IMR-90 (cell line): ENCODE measurements at regions not wholly inside any gene's neighbourhood (a gene's known extent, or its start where the extent isn't known, plus 50 kb on each side); places are given as distances from the start of the nearest gene placed in this dataset.

Source experiments
- ATAC-seq: fragments of 200-7000 bp; cut with Tn5 transposase; 2 replicates; pipeline ENCODE4 v1.9.1; 2020; ENCODE audit warnings: low read depth, mild to moderate bottlenecking, moderate library complexity
- BruUV-seq: library from RNA; stranded (reverse); fragments of 400-500 nt; replicated peaks from 2 replicates; lab custom pipeline; 2021; lab: Mats Ljungman, UMichigan
- CTCF ChIA-PET: fragments of 300-600 bp; formaldehyde crosslinking; extraction: SDS; loops from one replicate; lab custom pipeline; 2021; ENCODE audit warnings: antibody characterized with exemption; lab: Yijun Ruan, JAX
- POLR2A ChIA-PET: fragments of 300-600 bp; sonication (Branson Sonifier 250); formaldehyde crosslinking; loops from one replicate; lab custom pipeline; 2022; ENCODE audit warnings: antibody characterized with exemption; ENCODE audit not compliant: unreplicated experiment; lab: Charles Lee
- DNase-seq: peaks from one replicate; pipeline ENCODE4 v3.0.0; 2013
- H2AFZ ChIP-seq: replicated peaks from 2 replicates; pipeline ENCODE3; 2013; ENCODE audit warnings: low read length, mild to moderate bottlenecking; ENCODE audit not compliant: poor library complexity
- H2AK5ac ChIP-seq: 2 replicates; pipeline ENCODE4 v1.6.1; 2013; ENCODE audit warnings: low read depth, low read length, inconsistent platforms
- H2AK9ac ChIP-seq: replicated peaks from 2 replicates; pipeline ENCODE3; 2013; ENCODE audit warnings: mild to moderate bottlenecking, low read depth, low read length, moderate library complexity; ENCODE audit not compliant: poor library complexity
- H2BK120ac ChIP-seq: 2 replicates; pipeline ENCODE4 v1.6.1; 2013; ENCODE audit warnings: low read depth, low read length, inconsistent platforms
- H2BK15ac ChIP-seq: 3 replicates; pipeline ENCODE4 v1.6.1; 2013; ENCODE audit warnings: low read depth, low read length, inconsistent platforms
- H2BK20ac ChIP-seq: 2 replicates; pipeline ENCODE4 v1.6.1; 2013; ENCODE audit warnings: low read depth, mild to moderate bottlenecking, inconsistent platforms, low read length, moderate library complexity
- H2BK5ac ChIP-seq: 2 replicates; pipeline ENCODE4 v1.6.1; 2013; ENCODE audit warnings: mild to moderate bottlenecking, low read depth, low read length, inconsistent platforms; ENCODE audit not compliant: poor library complexity, severe bottlenecking
- H3K14ac ChIP-seq: replicated peaks from 2 replicates; pipeline ENCODE4 v1.6.1; 2013; ENCODE audit warnings: low read depth, low read length, inconsistent platforms
- H3K18ac ChIP-seq: 2 replicates; pipeline ENCODE4 v1.6.1; 2013; ENCODE audit warnings: low read depth, low read length, control low read depth
- H3K23ac ChIP-seq: 2 replicates; pipeline ENCODE4 v1.6.1; 2013; ENCODE audit warnings: low read depth, low read length, inconsistent platforms
- H3K27ac ChIP-seq: 2 replicates; pipeline ENCODE4 v1.5.1; 2013; ENCODE audit warnings: mild to moderate bottlenecking, control low read depth, low read length; ENCODE audit not compliant: insufficient read depth
- H3K27me3 ChIP-seq: 2 replicates; pipeline ENCODE4 v1.6.1; 2013; ENCODE audit warnings: low read length; ENCODE audit not compliant: control insufficient read depth, insufficient read depth
- H3K36me3 ChIP-seq: 2 replicates; pipeline ENCODE4 v1.6.1; 2013; ENCODE audit warnings: low read length, mixed read lengths; ENCODE audit not compliant: control insufficient read depth, insufficient read depth
- H3K4ac ChIP-seq: 2 replicates; pipeline ENCODE4 v1.6.1; 2013; ENCODE audit warnings: low read depth, low read length, inconsistent platforms
- H3K4me1 ChIP-seq: 2 replicates; pipeline ENCODE4 v1.6.1; 2013; ENCODE audit warnings: low read length, mixed read lengths; ENCODE audit not compliant: control insufficient read depth, insufficient read depth
- H3K4me2 ChIP-seq: 2 replicates; pipeline ENCODE4 v1.6.1; 2013; ENCODE audit warnings: low read depth, mild to moderate bottlenecking, control low read depth, low read length, moderate library complexity
- H3K4me3 ChIP-seq: 2 replicates; pipeline ENCODE4 v1.5.1; 2013; ENCODE audit warnings: low read depth, mild to moderate bottlenecking, control low read depth, low read length, moderate library complexity; ENCODE audit not compliant: insufficient read depth
- H3K56ac ChIP-seq: 2 replicates; pipeline ENCODE4 v1.6.1; 2013; ENCODE audit warnings: low read length, inconsistent platforms; ENCODE audit not compliant: insufficient read depth; ENCODE audit errors: extremely low read depth
- H3K79me1 ChIP-seq, 2 experiments: 2 replicates each; pipeline ENCODE4 v1.6.1; 2013; ENCODE audit warnings: low read length in 2 of 2, inconsistent platforms in 1 of 2, low read depth in 1 of 2
- H3K9ac ChIP-seq: 2 replicates; pipeline ENCODE4 v1.6.1; 2013; ENCODE audit warnings: low read depth, low read length, control low read depth
- H3K9me1 ChIP-seq: 2 replicates; pipeline ENCODE4 v1.6.1; 2013; ENCODE audit warnings: low read length, inconsistent platforms; ENCODE audit not compliant: insufficient read depth
- H3K9me3 ChIP-seq: 2 replicates; pipeline ENCODE4 v1.6.1; 2013; ENCODE audit warnings: low read length; ENCODE audit not compliant: control insufficient read depth, insufficient read depth
- H4K20me1 ChIP-seq: 2 replicates; pipeline ENCODE4 v1.6.1; 2013; ENCODE audit warnings: low read length, inconsistent platforms; ENCODE audit not compliant: insufficient read depth
- H4K5ac ChIP-seq: 2 replicates; pipeline ENCODE4 v1.6.1; 2013; ENCODE audit warnings: mild to moderate bottlenecking, low read depth, low read length, control low read depth
- H4K8ac ChIP-seq, 2 experiments: 2 replicates each; pipeline ENCODE4 v1.6.1; 2013; ENCODE audit warnings: low read depth in 2 of 2, low read length in 2 of 2, control low read depth in 1 of 2, inconsistent platforms in 1 of 2
- H4K91ac ChIP-seq: 2 replicates; pipeline ENCODE4 v1.6.1; 2013; ENCODE audit warnings: low read depth, low read length, inconsistent platforms; ENCODE audit not compliant: insufficient read depth
- BHLHE40 ChIP-seq: fragments of 150-350 bp; IDR thresholded peaks from 2 replicates; pipeline ENCODE4 v1.6.1; 2016; ENCODE audit warnings: mild to moderate bottlenecking, low read depth, low read length
- CEBPB ChIP-seq: IDR thresholded peaks from 2 replicates; pipeline ENCODE4 v1.6.1; 2012; ENCODE audit warnings: low read depth, low read length, improper control_type of control experiment
- CHD1 ChIP-seq: IDR thresholded peaks from 2 replicates; pipeline ENCODE4 v1.6.1; 2012; ENCODE audit warnings: low read depth, low read length, improper control_type of control experiment
- CTCF ChIP-seq: conservative IDR thresholded peaks from 2 replicates; pipeline ENCODE4 v1.5.1; 2012; ENCODE audit warnings: mild to moderate bottlenecking, low read depth, low read length, improper control_type of control experiment
- FOS ChIP-seq: fragments of 150-350 bp; IDR thresholded peaks from 2 replicates; pipeline ENCODE4 v1.6.1; 2016; ENCODE audit warnings: low read depth, low read length
- MAFK ChIP-seq: IDR thresholded peaks from 2 replicates; pipeline ENCODE4 v1.6.1; 2012; ENCODE audit warnings: low read depth, low read length, improper control_type of control experiment
- MAZ ChIP-seq: IDR thresholded peaks from 2 replicates; pipeline ENCODE4 v1.6.1; 2012; ENCODE audit warnings: low read depth, mild to moderate bottlenecking, low read length, improper control_type of control experiment, moderate library complexity, borderline replicate concordance
- MXI1 ChIP-seq: IDR thresholded peaks from 2 replicates; pipeline ENCODE4 v1.6.1; 2012; ENCODE audit warnings: low read depth, mild to moderate bottlenecking, low read length, moderate library complexity, borderline replicate concordance
- NFE2L2 ChIP-seq: fragments of 150-350 bp; IDR thresholded peaks from 2 replicates; pipeline ENCODE4 v1.6.1; 2016; ENCODE audit warnings: low read depth, mild to moderate bottlenecking, low read length
- POLR2A ChIP-seq: IDR thresholded peaks from 2 replicates; pipeline ENCODE4 v1.6.1; 2012; ENCODE audit warnings: mild to moderate bottlenecking, low read depth, low read length
- RAD21 ChIP-seq: IDR thresholded peaks from 2 replicates; pipeline ENCODE4 v1.6.1; 2012; ENCODE audit warnings: low read length, improper control_type of control experiment
- RCOR1 ChIP-seq: IDR thresholded peaks from 2 replicates; pipeline ENCODE4 v1.6.1; 2012; ENCODE audit warnings: mild to moderate bottlenecking, low read length, improper control_type of control experiment; ENCODE audit not compliant: insufficient replicate concordance
- RFX5 ChIP-seq: IDR thresholded peaks from 2 replicates; pipeline ENCODE4 v1.8.0; 2012; ENCODE audit warnings: low read depth, mild to moderate bottlenecking, low read length, moderate library complexity
- SMC3 ChIP-seq: fragments of 150-350 bp; IDR thresholded peaks from 2 replicates; pipeline ENCODE4 v1.6.1; 2016; ENCODE audit warnings: low read depth, mild to moderate bottlenecking, antibody characterized with exemption, low read length, moderate library complexity
- WGBS, 2 experiments: methylation state at CpG; one replicate each; pipeline versions ENCODE4 v1.1.5 to v1.1.7; 2013; ENCODE audit warnings: missing lambda C conversion rate in 2 of 2; ENCODE audit not compliant: insufficient read length in 1 of 2; ENCODE audit errors: extremely low coverage in 2 of 2; 5-methylcytosine and 5-hydroxymethylcytosine counted together
- dilution Hi-C: fragments of 300-500 bp; cut with HindIII; formaldehyde crosslinking; loops from one replicate; pipeline ENCODE4 v1.14.3; 2018; ENCODE audit warnings: low sequenced_read_pairs; ENCODE audit not compliant: unreplicated experiment
- in situ Hi-C: fragments of 300-500 bp; cut with MboI; formaldehyde crosslinking; loops from 3 replicates; pipeline ENCODE4 v1.14.3; 2019; ENCODE audit warnings: low sequenced_read_pairs, inconsistent platforms, mixed read lengths
- intact Hi-C: fragments of 100-400 bp; cut with micrococcal nuclease; formaldehyde crosslinking; loops from 2 replicates; pipeline ENCODE4 v1.10.0; 2022
- TF ChIP-seq, protein P1 (sequence below): fragments of 150-350 bp; IDR thresholded peaks from 2 replicates; pipeline ENCODE4 v1.6.1; 2016; ENCODE audit warnings: low read depth, mild to moderate bottlenecking, low read length, moderate library complexity, borderline replicate concordance
- TF ChIP-seq, protein P2 (sequence below): fragments of 150-350 bp; IDR thresholded peaks from 2 replicates; pipeline ENCODE4 v1.6.1; 2017; ENCODE audit warnings: mild to moderate bottlenecking, antibody characterized with exemption, low read length, low read depth

DNA sequence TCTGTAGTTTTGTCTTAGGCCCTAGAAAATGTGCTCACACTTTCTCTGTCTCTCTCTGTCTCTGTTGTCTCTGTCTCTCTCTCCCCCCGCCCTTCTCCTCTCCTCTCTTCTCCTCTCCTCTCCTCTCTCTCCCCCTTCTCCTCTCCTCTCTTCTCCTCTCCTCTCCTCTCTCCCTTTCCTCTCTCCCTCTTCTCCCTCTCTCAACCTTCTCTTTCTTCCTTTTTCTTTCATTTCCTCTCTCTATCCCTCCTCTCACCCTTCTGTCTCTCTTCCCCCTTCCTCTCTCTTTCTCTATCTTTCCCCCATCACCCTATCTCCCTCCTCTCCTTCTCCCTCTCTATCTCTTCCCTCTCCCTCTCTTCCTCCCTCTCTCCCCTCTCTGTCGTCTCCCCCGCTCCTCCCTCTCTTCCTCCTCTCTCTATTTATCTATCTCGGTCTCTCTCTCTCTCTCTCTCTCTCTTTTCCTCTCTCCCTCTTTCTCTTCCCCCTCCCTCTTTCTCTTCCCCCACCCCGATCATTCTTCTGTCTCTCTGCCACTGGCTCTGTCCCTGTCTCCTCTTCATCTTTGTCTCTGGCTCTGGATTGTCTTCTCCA is 107.2 kb upstream of the C16orf82 start:
- in situ Hi-C loops (no loop called here), intact Hi-C loops (no loop called here), dilution Hi-C loops (no loop called here)
- H3K56ac ChIP-seq, result no peak overlapping the region
- no peak overlapping the region for H3K14ac ChIP-seq
- DNase-seq, result no peak
- H3K9me3 ChIP-seq, result no peaks in the 10 kb centered on the region
- H4K20me1 ChIP-seq, result no peaks in the 10 kb centered on the region
- H3K18ac ChIP-seq, result no peak overlapping the region
- H2AFZ ChIP-seq, result no peak overlapping the region
- no peaks in the 10 kb centered on the region for H3K36me3 ChIP-seq
- H4K91ac ChIP-seq, result no peak overlapping the region
- no peak overlapping the region for H2BK20ac ChIP-seq
- H4K5ac ChIP-seq, result no peak overlapping the region
- no peak overlapping the region for H2BK15ac ChIP-seq
- H3K4ac ChIP-seq, result no peak overlapping the region
- H2BK5ac ChIP-seq, result no peak overlapping the region
- H3K23ac ChIP-seq, result no peak overlapping the region
- peaks cover 18% of the 10 kb centered on the region for H3K27me3 ChIP-seq
- H4K8ac ChIP-seq, result no peak overlapping the region
- H3K4me3 ChIP-seq, result no peak overlapping the region
- H3K4me2 ChIP-seq, result no peak overlapping the region
- CTCF ChIA-PET, result no interaction called here
- no peak overlapping the region for H3K27ac ChIP-seq
- WGBS, 2 experiments, result 37% methylated on average over 5 of the region's 5 CpGs; no CpG with 5 or more reads in 1 of the 2 experiments
- H3K9ac ChIP-seq, result no peak overlapping the region
- no peaks in the 10 kb centered on the region; the same call in 1 of the 2 replicates for H3K9me1 ChIP-seq
- BruUV-seq, result no TSS peak
- POLR2A ChIA-PET, result no interaction called here
- no peak overlapping the region for H2AK5ac ChIP-seq
- no peak for TF ChIP-seq NFE2L2
- no peak for TF ChIP-seq POLR2A
- TF ChIP-seq CTCF, result no peak
- no peak for TF ChIP-seq CHD1
- no peak for TF ChIP-seq CEBPB
- TF ChIP-seq, protein P1, sequence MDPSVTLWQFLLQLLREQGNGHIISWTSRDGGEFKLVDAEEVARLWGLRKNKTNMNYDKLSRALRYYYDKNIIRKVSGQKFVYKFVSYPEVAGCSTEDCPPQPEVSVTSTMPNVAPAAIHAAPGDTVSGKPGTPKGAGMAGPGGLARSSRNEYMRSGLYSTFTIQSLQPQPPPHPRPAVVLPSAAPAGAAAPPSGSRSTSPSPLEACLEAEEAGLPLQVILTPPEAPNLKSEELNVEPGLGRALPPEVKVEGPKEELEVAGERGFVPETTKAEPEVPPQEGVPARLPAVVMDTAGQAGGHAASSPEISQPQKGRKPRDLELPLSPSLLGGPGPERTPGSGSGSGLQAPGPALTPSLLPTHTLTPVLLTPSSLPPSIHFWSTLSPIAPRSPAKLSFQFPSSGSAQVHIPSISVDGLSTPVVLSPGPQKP, result no peak
- no peak for TF ChIP-seq RFX5
- TF ChIP-seq MXI1, result no peak
- TF ChIP-seq FOS, result no peak
- TF ChIP-seq, protein P2, sequence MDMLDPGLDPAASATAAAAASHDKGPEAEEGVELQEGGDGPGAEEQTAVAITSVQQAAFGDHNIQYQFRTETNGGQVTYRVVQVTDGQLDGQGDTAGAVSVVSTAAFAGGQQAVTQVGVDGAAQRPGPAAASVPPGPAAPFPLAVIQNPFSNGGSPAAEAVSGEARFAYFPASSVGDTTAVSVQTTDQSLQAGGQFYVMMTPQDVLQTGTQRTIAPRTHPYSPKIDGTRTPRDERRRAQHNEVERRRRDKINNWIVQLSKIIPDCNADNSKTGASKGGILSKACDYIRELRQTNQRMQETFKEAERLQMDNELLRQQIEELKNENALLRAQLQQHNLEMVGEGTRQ, result no peak
- no peak for TF ChIP-seq MAFK
- no peak for TF ChIP-seq BHLHE40
- no peak for TF ChIP-seq MAZ
- no peak for TF ChIP-seq RCOR1
- no peak for TF ChIP-seq SMC3
- TF ChIP-seq RAD21, result no peak
- H3K4me1 ChIP-seq, result no peaks in the 10 kb centered on the region
- H3K79me1 ChIP-seq, result no peaks in the 10 kb centered on the region
- no peak for ATAC-seq
- no peak overlapping the region for H2BK120ac ChIP-seq
- no peak overlapping the region for H2AK9ac ChIP-seq
